NCI-H2029 treated with DMSO at 0.1 percent for 48 hours (cell line): ENCODE measurements at regions not wholly inside any gene's neighbourhood (a gene's known extent, or its start where the extent isn't known, plus 50 kb on each side); places are given as distances from the start of the nearest gene placed in this dataset.
"Not testable (repeated sequence)": the region's sequence is repeated elsewhere in the genome, so short reads cannot be mapped to it uniquely, and the experiment has no call there.

Experiments used
- DNase-seq: peaks from one replicate; lab custom pipeline; 2025; lab: John Stamatoyannopoulos, UW

- no peak for DNase-seq
These were observed 824.0 kb upstream of the PIK3C3 start for GRCh38 chr18:41131050-41131449.

- DNase-seq: no peak
These were observed 826.5 kb upstream of the PIK3C3 start for GRCh38 chr18:41128545-41128944.

DNA sequence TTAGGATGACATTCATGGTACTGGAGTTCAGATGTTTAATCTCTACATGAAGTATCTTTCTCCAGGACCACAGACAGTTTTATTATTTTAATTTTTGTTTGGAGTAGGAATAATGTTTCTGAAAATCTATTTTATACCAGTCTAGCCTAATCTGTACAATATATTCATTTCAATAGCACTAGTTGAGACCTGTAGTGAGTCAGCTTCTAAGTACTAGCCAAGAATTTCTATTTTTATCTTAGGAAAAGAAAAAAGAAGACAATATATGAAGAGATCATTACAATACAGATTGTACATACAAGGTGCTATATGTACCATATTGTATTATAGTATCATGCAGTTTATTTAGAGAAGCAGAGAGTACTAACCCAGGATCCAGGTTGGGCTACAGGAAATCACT is 826.9 kb upstream of the PIK3C3 start:
- no peak for DNase-seq

- DNase-seq: no peak
These were observed 828.3 kb upstream of the PIK3C3 start for GRCh38 chr18:41126541-41127235.

DNA sequence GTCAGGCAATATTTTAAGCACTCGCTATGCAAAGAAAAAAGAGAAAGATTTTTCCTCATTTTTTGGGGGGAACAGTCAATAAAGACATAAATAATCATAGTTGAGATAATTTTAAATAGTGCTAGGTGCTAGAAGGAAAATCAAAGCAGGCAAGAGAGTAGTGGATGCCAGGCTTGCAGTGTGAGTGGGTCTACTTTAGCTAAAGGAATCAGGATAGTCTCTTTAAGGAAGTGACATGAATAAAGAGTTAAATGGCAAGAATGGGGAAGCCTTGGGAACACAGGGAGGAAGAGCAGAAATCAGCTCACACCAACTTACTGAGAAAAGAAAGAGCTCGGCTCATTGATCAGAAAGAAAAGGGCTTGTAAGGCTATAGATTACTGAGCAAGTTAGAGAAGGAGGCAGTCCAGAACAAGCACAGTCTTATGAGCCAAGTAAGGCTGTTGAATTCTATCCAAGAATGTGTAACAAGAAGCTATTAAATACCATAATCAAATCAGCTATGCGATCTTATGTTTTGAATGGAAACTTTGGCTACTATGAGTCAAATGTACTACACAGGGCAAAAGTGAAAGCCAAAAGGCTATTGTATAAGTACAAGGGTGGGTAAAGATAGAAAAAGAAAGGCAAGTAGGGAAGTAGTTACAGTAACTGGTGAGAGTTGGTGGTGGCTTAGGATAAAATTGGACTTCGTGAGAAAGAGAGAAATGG is 833.8 kb upstream of the PIK3C3 start:
- no peak for DNase-seq

GRCh38 chr18:41119031-41119430 is 836.0 kb upstream of the PIK3C3 start:
- DNase-seq: no peak

DNA sequence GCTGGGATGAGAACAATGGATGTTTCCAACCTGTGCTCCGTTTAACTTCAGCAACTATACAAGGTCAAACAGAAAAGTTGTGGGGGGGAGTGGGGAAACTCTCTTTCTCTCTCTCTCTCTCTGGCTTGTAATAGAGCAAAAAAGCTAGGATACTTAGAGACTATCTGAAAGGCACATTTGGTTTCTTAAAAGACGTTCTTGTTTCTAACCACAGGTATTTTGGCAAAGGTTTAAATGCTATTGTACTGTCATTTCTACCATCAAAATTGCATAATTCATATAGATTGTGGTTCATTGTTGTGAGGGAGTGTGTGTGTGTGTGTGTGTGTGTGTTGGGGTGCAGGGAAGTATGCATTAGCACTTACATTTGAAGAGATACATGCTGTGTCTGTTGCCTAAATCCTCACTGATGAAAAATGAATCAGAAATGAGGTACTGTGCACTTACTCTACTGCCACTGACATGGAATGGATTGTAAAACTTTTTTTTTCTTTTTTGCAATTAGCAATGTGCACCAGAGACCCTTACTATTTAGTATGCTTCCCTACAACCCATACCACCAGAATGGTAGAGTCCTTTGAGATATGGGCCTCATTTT is 841.0 kb upstream of the PIK3C3 start:
- DNase-seq: no peak

DNA sequence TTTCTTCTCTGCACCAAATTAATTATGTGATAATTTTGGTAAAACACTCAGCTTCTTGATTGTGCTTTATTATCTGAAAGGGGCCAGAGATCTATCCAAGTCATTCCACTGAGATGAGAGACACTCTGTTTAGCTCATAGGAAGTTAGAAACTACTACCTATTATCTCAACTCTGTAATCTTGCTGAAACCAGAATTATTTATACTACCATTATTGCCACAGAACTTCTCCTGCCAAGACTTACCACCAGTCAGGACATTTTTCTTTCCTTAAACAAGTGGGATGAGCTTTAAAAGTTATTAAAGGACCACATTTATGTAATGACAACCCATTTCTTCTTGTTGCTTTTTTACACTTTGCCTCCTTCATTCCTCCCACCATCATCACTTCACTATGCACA is 855.6 kb upstream of the PIK3C3 start:
- DNase-seq: no peak

DNA sequence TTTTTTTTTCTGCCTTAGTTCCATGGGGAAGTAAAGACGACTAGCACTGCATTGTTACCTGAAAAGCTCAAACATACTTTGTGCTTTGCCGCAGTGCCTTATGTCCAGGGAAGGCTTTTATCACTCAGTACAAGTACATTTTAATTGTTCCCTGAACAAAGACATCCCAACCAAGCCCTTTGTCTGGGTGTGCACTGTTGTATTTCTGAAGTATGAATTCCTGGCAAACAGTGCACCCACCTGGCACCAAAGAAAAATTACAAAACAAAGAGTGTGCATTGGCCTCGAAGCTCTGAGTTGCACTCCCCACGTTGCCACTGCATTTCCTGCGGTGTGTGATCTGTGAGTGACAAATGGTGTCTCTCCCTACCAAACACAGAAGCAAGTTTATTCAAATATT is 858.5 kb upstream of the PIK3C3 start:
- peak; percentile 9 for DNase-seq

- DNase-seq: no peak
These were observed 878.0 kb upstream of the PIK3C3 start for GRCh38 chr18:41077076-41077475.

DNA sequence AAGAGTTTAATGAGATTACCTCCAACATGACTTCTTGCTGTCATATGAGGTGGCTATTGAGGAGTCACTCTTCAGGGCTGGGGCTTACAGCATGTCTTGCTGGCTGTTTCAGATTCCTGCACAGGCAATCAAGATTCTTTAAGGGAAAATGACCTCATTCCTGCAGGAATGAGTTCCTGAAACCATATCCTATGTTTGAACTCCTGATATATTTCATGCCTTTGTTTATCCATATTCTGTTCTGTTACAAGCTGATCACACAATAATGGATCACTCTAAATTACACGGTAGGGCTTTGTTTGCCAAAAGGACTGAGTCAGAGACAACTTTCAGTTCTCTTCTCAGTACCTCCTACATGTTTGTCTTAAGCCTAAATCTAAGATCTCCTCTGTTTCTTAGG is 879.8 kb upstream of the PIK3C3 start:
- DNase-seq: no peak

DNA sequence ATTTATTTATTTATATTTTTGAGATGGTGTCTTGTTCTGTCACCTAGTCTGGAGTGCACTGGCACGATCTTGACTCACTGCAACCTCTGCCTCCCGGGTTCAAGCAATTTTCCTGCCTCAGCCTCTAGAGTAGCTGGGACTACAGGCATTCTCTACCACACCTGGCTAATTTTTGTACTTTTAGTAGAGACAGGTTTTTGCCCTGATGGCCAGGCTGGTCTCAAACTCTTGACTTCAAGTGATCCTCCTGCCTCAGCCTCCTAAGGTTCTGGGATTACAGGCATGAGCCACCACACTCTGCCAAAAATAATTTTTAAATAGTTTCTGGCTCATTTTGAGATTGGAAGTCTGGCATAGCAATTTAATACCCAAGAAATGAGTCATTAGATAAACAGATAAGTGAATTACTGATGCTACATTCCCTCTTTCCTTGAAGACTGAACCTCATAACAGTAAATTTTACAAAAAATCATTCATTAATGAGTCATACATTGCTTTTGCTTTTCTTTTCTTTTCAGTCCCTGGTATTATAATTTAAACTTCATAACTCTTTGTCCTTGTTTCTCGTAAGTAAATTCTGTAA is 881.6 kb upstream of the PIK3C3 start:
- no peak for DNase-seq

- no peak for DNase-seq
These were observed 882.1 kb upstream of the PIK3C3 start for GRCh38 chr18:41072946-41073345.

DNA sequence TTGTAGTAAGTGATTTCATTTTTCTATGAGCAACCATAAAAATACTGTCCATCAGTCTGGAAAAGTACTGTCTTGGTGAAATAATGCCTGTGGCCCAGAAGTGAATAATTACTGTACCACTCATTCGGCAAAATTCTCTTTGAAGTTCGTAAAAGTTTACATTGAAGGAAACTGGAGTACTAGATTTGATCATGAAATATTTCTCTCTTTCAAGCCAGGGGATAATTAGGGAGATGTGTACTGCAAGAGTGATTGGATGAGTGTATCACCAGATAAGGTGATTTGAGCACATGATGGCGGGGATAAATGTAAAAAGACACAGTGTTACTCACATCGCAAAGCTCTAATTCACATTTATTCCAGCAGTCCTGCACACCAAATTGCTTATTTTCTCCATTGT is 883.2 kb upstream of the PIK3C3 start:
- no peak for DNase-seq

- DNase-seq: no peak
These were observed 885.9 kb upstream of the PIK3C3 start for GRCh38 chr18:41069167-41069566.

DNA sequence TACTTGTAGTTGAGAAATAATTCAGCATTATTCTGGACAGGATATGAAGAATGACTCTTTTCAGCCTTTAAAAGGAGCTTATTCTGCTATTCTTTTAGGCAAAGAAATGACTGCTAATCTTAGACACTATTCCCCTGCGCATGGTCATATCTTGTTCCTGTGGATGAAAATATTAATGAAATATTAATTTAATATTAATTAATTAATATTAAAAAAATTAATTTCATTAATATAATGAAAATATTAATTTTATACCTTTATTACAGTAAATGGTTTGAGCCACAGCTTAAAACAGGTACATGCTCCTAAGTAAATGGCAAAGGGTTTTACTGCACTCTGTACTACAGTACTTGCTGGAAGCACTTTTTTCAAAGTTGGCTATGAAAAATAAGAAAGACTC is 890.1 kb upstream of the PIK3C3 start:
- no peak for DNase-seq

DNA sequence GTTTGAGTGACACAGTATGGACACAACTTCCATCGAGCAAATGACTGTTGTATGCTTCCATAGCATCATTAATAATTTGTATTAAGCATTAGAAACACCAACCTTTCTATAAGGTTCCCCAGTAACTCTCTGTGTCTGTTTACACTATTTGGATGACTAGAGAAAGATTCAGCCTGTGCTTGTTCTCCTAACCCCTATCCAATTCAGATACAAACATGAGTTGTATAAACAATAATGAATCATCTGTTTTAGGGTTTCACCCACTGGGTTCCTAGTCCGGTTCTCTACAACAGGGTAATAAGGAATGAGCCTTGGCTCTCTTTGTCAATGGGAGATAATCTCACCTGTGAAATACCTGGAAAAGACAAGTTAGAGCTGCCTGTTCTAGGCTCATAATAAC is 894.1 kb upstream of the PIK3C3 start:
- DNase-seq: no peak

- no peak for DNase-seq
These were observed 896.0 kb upstream of the PIK3C3 start for GRCh38 chr18:41059126-41059415.

- DNase-seq: no peak
These were observed 896.5 kb upstream of the PIK3C3 start for GRCh38 chr18:41058351-41059125.

DNA sequence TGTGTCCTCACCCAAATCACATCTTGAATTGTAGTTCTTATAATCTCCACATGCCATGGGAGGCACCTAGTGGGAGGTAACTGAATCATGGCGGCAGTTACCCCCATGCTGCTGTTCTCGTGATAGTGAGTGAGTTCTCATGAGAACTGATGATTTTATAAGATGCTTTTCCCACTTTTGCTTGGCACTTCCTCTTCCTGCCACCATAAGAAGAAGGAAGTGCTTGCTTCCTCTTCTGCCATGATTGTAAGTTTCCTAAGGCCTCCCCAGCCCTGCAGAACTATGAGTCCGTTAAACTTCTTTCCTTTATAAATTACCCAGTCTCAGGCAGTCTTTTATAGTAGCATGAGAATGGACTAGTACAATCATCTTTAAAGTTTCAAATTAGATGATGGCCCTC is 902.4 kb upstream of the PIK3C3 start:
- no peak for DNase-seq

DNA sequence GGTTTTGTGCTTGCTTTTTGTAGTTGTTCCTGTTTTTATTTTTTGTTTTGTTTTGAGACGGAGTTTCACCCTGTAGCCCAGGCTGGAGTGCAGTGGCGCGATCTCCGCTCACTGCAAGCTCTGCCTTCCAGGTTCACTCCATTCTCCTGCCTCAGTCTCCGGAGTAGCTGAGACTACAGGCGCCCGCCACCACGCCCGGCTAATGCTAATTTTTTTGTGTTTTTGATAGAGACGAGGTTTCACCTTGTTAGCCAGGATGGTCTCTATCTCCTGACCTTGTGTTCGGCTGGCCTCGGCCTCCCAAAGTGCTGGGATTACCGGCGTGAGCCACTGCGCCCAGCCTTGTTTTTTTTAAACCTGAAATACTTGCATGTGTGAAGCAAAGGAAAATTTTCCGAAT is 908.8 kb upstream of the PIK3C3 start:
- not testable (repeated sequence) for DNase-seq

- no peak for DNase-seq
These were observed 911.2 kb upstream of the PIK3C3 start for GRCh38 chr18:41043876-41044275.

- no peak for DNase-seq
These were observed 912.2 kb upstream of the PIK3C3 start for GRCh38 chr18:41042866-41043265.
